MG63 (cell line): ENCODE measurements at regions not wholly inside any gene's neighbourhood (a gene's known extent, or its start where the extent isn't known, plus 50 kb on each side); places are given as distances from the start of the nearest gene placed in this dataset.

Experiments used
- DNase-seq: peaks from one replicate; pipeline ENCODE4 v3.0.0-alpha.2; 2020
- H3K27me3 ChIP-seq: fragments of 250-450 bp; sonication (Bioruptor Pico); 2 replicates; pipeline ENCODE4 v1.5.1; 2020; ENCODE audit warnings: mild to moderate bottlenecking, moderate library complexity
- H3K36me3 ChIP-seq: fragments of 250-450 bp; sonication (Bioruptor Pico); 2 replicates; pipeline ENCODE4 v1.5.1; 2020; ENCODE audit warnings: mild to moderate bottlenecking, moderate library complexity
- H3K4me3 ChIP-seq: fragments of 250-450 bp; sonication (Bioruptor Pico); 2 replicates; pipeline ENCODE4 v1.5.1; 2020; ENCODE audit warnings: mild to moderate bottlenecking, moderate library complexity
- H3K9me3 ChIP-seq: fragments of 250-450 bp; sonication (Bioruptor Pico); 2 replicates; pipeline ENCODE4 v1.5.1; 2020; ENCODE audit warnings: mild to moderate bottlenecking, moderate library complexity

DNA sequence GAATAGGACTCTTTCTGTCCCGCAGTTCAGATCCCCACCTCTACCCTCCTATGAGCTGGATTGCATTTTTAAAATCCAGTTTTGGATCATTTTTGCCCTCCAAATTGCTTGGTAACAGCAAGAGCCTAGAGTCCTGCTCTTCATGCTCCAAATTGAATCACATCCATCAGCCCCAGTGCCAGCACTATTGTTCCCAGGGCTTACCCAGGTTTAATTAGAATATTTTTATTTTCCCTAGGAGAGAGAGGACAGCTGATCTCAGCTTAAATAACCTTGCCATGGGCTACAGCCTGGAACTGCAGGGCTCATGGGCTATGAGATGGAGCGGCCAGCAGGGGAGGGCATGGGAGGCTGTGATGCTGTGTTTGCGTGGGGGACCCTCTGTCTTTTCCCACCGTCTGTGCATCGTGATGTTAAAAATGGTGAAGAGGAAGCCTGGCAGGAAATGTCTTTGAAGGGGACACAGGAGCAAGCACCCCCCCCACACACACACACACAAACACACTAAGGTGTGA is 59.4 kb upstream of the WSCD2 start:
- Histone ChIP-seq H3K9me3 (no peaks in the 10 kb centered on the region), H3K36me3 (no peaks in the 10 kb centered on the region), H3K4me3 (no peak overlapping the region), H3K27me3 (0 out of 2 replicates have a peak, but pooled peaks cover 2% of the 10 kb centered on the region)
- DNase-seq: no peak

DNA sequence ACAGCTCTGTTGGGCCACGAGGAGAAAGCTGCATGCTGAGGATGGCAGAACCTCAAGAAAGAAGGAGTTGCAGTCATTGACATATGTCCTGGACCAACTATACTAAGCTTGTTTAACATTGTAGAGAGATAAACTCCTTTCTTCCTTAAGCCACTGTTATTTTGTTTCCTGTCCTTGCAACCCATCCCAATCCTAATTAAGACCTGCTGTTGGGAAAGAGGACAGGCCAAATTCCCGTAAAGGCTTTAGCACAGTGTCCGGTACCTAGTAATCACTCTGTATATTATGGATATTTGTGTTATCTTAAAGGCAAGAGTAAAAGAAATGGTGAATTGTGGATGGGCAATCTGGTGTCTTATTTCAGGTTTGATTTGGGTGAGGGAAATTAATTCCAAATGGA is 53.5 kb upstream of the WSCD2 start:
- Histone ChIP-seq H3K27me3 (no peaks in the 10 kb centered on the region), H3K36me3 (no peaks in the 10 kb centered on the region), H3K9me3 (no peaks in the 10 kb centered on the region), H3K4me3 (no peak overlapping the region)
- DNase-seq: no peak

DNA sequence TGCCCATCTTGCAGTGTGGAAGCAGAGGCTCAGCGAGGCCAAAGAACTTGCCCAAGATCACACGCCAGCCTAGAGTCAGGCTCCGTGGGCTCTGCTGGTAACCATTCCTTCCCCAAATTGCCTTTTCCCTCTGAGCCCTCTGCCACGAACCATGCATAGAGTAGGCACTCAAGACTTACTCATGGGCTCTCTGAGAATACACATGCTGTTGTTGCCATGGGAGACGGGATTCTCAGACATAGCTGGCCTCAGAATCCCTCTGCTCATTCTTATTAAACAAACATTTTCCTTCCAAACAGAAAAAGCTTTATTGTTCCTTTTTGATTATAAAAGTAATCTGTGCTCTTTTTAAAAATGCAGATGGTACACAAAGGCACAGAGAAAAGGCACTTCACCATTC is 52.5 kb upstream of the WSCD2 start:
- no peaks in the 10 kb centered on the region for H3K36me3 ChIP-seq
- no peak overlapping the region for H3K4me3 ChIP-seq
- no peaks in the 10 kb centered on the region for H3K9me3 ChIP-seq
- no peak for DNase-seq
- no peaks in the 10 kb centered on the region for H3K27me3 ChIP-seq

DNA sequence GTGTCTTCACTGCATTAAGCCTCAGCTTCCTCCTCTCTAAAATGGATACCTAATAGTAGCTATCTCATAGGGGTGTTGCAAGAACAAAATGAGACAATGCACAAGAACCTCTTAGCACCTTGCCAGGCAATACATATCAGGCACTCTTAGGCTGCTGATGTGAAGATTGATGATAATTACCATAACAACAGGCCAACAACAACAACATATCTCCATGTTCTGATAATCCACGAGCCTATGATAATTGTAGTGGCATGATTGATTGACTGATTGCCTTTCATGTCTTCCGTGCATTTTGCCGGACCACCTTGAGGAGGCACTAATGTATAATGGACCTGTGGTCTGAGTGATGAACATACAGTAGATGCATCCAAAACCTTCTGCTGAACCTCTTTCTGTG is 50.7 kb upstream of the WSCD2 start:
- DNase-seq: no peak
- Histone ChIP-seq H3K27me3 (no peaks in the 10 kb centered on the region), H3K4me3 (no peak overlapping the region), H3K9me3 (no peaks in the 10 kb centered on the region), H3K36me3 (no peaks in the 10 kb centered on the region)
